ENCODE measurements at regions not wholly inside any gene's neighbourhood (a gene's known extent, or its start where the extent isn't known, plus 50 kb on each side); places are given as distances from the start of the nearest gene placed in this dataset.

DNA sequence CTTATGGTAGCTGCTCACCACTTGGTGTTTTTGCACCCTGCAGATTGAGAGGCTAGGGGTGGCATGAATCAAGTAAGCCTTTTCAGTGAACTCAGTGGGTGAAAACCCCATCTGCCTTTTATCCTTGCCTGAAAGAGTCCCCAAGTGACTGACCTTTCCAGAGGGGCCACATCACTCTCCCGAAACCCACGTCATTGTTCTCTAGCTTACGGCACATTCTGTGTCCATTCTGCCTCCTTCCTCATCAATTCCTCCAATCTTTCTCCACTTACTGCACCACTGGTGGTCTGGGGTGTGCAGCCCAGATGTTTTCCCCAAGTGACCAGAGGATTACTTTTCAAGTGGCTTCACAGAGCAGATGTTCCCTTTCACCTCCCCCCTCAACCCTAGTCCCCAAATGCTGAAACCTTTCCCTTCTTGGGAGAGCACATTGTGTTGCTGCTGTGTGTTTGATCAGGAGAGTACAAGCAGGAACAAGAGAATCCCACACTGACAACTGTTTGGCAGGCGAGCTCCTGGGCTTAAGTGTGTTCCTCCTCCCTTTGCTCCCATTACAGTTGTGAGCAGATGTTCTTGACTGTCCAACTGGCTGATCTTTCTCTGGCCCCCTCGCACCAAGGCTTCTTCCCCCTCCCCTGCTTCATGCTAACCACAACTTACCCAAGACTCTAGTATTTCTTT lies 138.0 kb upstream of the IGF1 start:
- Histone ChIP-seq H3K27me3 (replicated peaks) (no peaks in the 10 kb centered on the region), H3K36me3 (replicated peaks) (no peaks in the 10 kb centered on the region), H3K4me3 (ENCODE audit: low read depth, low read length) (no peak overlapping the region), H3K27ac (no peak overlapping the region)
- DNase-seq: no peak
- TF ChIP-seq, protein P1, sequence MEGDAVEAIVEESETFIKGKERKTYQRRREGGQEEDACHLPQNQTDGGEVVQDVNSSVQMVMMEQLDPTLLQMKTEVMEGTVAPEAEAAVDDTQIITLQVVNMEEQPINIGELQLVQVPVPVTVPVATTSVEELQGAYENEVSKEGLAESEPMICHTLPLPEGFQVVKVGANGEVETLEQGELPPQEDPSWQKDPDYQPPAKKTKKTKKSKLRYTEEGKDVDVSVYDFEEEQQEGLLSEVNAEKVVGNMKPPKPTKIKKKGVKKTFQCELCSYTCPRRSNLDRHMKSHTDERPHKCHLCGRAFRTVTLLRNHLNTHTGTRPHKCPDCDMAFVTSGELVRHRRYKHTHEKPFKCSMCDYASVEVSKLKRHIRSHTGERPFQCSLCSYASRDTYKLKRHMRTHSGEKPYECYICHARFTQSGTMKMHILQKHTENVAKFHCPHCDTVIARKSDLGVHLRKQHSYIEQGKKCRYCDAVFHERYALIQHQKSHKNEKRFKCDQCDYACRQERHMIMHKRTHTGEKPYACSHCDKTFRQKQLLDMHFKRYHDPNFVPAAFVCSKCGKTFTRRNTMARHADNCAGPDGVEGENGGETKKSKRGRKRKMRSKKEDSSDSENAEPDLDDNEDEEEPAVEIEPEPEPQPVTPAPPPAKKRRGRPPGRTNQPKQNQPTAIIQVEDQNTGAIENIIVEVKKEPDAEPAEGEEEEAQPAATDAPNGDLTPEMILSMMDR (IDR thresholded peaks at IDR 0.05; ENCODE audit: low read depth, low read length, missing control alignments): no peak
- in situ Hi-C loops (cut with HindIII; ENCODE audit: low pct_ligation_motif_present, low sequenced_read_pairs): no loop called here

DNA sequence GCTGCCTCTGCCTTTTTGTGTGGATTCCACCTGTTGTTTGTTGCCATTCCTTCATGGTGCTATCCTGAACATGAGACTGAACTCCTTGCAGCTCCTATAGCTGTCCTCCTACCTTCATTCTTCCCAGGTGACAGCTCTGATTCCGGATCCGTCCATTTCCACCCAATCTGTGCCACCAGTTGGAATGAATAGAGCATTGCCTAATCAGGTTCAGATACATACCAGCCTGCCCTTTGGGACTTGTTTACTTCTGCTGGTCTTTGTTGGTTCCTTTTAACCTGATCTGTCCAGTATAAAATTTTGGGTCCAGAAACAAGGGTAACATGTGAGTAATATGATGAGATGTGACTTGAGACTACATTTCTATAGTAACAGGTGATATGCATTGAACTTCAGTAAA lies 136.3 kb upstream of the IGF1 start:
- Histone ChIP-seq H3K36me3 (replicated peaks) (no peaks in the 10 kb centered on the region), H3K27ac (no peak overlapping the region), H3K4me3 (ENCODE audit: low read depth, low read length) (no peak overlapping the region), H3K27me3 (replicated peaks) (no peaks in the 10 kb centered on the region)
- in situ Hi-C loops (cut with HindIII; ENCODE audit: low pct_ligation_motif_present, low sequenced_read_pairs): no loop called here
- TF ChIP-seq, protein P1 (IDR thresholded peaks at IDR 0.05; ENCODE audit: low read depth, low read length, missing control alignments): no peak
- no peak for DNase-seq

DNA sequence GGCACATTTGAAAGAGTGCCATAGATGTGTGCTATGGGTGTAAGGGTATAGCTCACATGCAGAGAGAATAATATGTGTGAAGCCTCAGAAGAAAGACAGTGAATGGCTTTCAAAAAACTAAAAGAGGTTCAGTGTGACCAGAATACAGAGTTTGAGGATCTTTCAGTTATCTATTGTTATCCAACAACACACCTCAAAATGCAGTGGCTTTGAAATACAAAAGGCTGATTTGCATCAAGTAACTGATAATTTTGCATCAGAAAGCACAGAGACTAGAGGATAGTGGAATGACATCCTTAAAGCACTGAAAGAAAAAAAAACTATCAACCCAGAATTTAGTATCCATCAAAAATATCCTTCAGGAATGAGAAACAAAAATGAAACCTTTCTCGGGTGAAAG lies 131.6 kb upstream of the IGF1 start:
- Histone ChIP-seq H3K27me3 (replicated peaks) (no peaks in the 10 kb centered on the region), H3K27ac (no peak overlapping the region), H3K36me3 (replicated peaks) (no peaks in the 10 kb centered on the region), H3K4me3 (ENCODE audit: low read depth, low read length) (no peak overlapping the region)
- TF ChIP-seq, protein P1 (IDR thresholded peaks at IDR 0.05; ENCODE audit: low read depth, low read length, missing control alignments): no peak
- in situ Hi-C loops (cut with HindIII; ENCODE audit: low pct_ligation_motif_present, low sequenced_read_pairs): no loop called here
- DNase-seq: no peak

DNA sequence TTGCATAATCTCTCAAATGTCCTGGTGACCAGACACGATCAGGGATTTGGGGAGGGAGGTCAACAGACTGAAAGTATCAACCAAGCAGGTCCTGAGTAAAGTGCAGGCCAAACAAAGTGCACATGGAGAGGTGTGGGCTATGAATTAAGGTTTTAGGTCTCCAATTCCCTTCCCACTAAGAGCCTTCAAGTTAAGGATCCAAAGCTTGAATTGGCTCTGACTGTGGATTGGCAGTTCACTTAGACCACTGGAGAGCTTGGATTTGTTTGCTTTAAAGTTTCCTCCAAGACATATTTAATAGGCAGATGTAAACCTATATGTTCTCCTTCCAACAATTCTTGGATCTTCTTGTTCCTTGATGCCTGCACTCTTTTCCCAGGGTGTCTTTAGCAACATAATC lies 129.6 kb upstream of the IGF1 start:
- in situ Hi-C loops (cut with HindIII; ENCODE audit: low pct_ligation_motif_present, low sequenced_read_pairs): no loop called here
- Histone ChIP-seq H3K27ac (no peak overlapping the region), H3K4me3 (ENCODE audit: low read depth, low read length) (no peak overlapping the region), H3K36me3 (replicated peaks) (no peaks in the 10 kb centered on the region), H3K27me3 (replicated peaks) (no peaks in the 10 kb centered on the region)
- no peak for DNase-seq
- TF ChIP-seq, protein P1 (IDR thresholded peaks at IDR 0.05; ENCODE audit: low read depth, low read length, missing control alignments): no peak

DNA sequence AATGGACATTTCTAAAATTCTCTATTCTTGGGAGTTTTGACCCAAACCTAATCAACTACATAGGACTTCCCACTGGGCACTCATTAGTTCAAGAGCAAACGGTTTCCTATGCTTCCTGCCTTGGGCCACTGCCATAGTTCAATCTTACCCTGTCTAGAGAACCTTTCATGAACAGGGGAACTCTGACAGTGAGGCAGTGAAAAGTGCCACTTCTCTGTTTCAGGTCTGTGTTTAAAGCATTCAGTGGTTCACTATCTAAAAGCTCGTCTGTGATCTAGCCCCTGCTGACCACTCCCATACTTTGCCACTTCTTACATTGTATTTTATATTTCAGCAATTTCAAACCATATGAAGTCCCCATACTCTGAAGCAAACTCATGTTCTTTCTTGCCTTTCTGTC lies 122.7 kb upstream of the IGF1 start:
- no peak overlapping the region for H3K27ac ChIP-seq
- TF ChIP-seq, protein P1 (IDR thresholded peaks at IDR 0.05; ENCODE audit: low read depth, low read length, missing control alignments): no peak
- in situ Hi-C loops (cut with HindIII; ENCODE audit: low pct_ligation_motif_present, low sequenced_read_pairs): no loop called here

DNA sequence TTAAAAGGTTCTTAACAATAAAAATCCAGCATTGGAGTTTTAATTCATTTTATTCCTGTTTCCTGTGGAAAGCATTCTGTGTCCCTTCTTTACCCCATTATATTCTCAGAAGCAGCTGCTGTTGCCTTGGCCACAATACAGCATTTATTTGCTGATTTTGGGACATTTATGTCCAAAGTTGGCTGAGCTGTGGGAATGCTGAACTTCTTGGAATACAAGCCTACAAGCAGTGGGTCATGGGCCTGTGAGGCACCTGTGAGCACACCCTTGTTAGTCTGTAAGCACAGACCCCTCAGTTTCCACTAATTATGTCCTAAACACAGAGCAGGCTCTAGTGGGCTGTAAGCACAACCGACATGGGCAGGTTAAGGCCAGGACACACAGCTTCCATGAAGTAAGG lies 122.2 kb upstream of the IGF1 start:
- H3K27me3 ChIP-seq (replicated peaks): no peaks in the 10 kb centered on the region
- in situ Hi-C loops (cut with HindIII; ENCODE audit: low pct_ligation_motif_present, low sequenced_read_pairs): no loop called here

More for the DNA sequence above, 122.7 kb upstream of the IGF1 start:
- H3K4me3 ChIP-seq (ENCODE audit: low read depth, low read length): no peak overlapping the region
- no peaks in the 10 kb centered on the region for H3K36me3 ChIP-seq (replicated peaks)
- no peak for DNase-seq
- no peaks in the 10 kb centered on the region for H3K27me3 ChIP-seq (replicated peaks)

More for the DNA sequence above, 122.2 kb upstream of the IGF1 start:
- Histone ChIP-seq H3K4me3 (ENCODE audit: low read depth, low read length) (no peak overlapping the region), H3K27ac (no peak overlapping the region), H3K36me3 (replicated peaks) (no peaks in the 10 kb centered on the region)
- no peak for DNase-seq
- TF ChIP-seq, protein P1 (IDR thresholded peaks at IDR 0.05; ENCODE audit: low read depth, low read length, missing control alignments): no peak

All from brain microvascular endothelial cell (primary cell).